Germinal center (tissue), 1 donor: ENCODE measurements at regions not wholly inside any gene's neighbourhood (a gene's known extent, or its start where the extent isn't known, plus 50 kb on each side); places are given as distances from the start of the nearest gene placed in this dataset.
"Not testable (repeated sequence)": the region's sequence is repeated elsewhere in the genome, so short reads cannot be mapped to it uniquely, and the experiment has no call there.

ENCODE experiments used
- DNase-seq: peaks from one replicate; pipeline ENCODE4 v3.0.0; 2012; ENCODE audit warnings: mixed read lengths, low spot score

DNA sequence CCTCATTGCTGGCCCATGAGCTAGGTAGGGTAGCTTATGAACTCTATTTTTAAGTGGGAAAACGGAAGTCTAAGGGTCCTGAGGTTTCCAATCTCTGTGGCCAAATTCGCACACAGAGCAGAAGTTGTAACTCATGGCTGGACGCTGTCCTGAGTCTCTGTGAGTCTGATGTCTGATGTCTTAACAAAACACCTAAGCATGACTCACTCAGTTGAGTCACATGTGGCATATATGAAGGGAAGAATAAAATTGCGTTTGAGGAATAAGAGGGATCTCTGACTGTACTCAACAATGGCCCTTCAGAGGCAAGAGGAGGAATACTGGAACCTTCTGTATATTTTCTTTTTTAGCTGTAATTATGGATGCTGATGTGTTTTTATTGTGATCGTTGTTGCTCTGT is 569.7 kb downstream of the RIT2 start:
- no peak for DNase-seq

DNA sequence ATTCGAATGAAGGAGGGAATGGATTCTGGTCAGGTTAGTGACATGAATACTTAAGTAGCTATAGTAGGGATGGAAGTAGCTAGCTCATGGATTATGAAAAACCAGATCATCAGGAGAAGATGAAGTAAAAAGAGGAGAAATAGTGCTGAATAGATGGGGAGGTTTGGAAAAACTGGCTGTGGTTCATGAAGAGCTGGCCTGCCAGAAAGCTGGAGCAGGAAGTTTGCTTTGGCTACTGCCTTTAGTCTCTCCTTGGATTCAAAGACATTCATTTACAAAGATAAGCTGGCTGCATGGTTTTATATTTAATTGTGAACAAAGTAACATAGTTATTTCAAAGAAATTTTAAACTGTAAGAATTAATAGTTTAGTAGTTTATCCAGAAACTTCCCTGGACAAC is 567.0 kb downstream of the RIT2 start:
- no peak for DNase-seq

DNA sequence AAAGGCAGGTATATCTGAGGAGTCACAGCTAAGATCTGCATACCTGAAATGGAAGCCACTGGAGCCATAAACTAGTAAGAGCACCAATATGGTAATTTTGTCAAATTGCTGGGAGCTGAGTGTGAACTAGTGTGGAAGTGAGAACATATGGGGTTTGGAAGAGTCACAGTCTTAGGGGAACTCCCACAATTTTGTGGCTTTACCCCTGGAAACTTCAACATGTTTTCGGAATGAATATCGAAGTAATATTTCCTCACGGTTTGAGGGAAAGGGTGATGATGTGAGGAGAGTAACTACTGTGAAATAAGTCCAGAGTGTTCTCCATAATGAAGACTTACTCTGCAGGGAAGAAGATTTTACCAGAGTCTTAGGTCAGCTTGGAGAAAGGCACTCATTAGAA is 565.9 kb downstream of the RIT2 start:
- no peak for DNase-seq

DNA sequence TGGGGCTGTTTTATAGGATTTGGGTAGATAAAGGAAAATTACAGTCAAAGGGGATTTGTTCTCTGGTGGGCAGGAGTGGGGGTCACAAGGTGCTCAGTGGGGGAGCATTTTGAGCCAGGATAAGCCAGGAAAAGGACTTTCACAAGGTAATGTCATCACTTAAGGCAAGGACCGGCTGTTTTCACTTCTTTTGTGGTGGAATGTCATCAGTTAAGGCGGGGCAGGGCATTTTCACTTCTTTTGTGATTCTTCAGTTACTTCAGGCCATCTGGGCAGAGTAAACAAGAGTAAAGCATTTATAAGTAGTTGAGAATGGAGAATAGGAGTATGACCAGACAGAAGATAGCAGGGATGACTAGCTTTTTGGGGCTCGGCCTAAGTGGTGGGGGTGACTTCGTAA is 562.9 kb downstream of the RIT2 start:
- DNase-seq, result not testable (repeated sequence)

DNA sequence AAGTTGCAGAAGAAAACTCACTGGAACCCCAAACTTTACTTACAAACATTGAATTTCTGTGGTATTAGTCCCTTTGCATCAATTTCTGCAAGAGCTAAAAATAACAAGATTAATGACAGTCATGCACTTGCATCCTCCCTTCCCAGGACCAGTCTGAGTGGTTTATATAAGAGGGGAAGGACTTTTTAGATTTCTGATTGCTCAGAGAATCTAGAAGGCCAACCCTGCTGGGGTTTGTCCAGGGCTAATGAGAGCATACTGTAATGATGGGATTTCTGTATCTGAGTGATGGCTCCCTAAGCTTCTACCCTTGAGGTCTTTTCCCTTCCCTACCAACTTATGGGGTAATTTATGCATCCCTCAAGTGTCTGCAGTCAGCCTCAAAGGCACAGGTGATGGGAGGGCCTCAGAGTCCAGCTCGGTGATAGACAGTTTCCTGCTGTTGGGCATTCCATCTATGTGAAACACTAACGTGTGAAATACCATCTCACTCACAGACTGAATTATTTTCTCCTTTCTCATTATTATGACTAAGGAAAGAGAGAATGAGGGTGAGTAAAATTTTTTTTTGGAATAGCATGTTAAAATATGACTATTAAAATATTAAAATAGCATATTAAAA is 556.3 kb downstream of the RIT2 start:
- DNase-seq, result no peak

DNA sequence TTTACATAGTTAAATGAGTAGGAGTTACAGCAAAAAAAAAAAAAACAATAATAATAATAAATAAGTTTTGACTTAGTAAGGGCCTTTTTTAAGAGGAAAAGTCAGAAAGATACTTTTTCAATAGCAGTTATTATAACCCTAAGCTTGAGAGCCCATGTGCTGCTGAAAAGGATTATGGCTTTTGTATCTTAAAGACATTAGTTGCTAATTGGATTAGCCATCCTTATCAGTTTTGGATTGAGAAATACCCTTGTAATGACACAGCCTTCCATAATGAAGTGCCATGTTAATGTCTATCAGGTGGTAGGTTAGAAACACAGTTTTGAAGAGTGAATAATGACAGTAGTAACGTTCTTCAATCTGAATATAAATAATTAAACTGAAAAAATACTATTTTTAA is 554.0 kb downstream of the RIT2 start:
- DNase-seq, result no peak

DNA sequence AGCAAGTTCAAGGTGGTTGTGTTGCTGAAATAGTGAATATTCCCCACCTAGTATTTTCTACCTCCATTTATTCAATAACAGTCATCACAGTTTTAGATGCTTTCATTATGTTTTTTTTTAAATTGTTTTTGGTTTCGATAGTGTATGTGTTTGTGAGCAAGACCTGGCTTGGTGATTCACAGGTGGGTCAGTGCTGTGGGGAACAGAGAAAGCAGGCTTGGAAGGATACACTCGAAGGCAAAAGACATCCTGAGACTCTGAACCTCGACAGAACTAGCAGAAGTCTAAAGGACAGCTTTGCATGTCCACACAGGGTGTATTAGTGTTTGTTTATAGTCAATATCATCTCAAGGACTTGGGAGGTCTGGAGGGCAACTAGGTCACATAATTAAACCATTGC is 551.5 kb downstream of the RIT2 start:
- no peak for DNase-seq

DNA sequence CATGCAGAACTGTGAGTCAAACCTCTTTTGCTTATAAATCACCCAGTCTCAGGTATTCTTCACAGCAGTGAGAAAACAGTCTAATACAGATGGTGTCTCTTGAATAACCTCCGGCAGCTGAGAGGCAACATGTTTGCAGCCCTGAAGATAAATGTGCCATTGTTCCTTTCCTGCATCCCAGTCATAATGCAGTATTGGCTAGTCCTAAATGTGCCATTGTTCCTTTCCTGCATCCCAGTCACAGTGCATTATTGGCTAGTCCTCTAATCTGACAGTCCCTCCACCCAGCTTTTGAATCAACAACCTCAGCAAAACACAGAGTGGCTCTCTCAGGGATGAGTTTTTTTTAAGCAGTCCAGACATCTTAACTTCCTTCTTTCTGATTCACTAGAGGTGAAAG is 550.7 kb downstream of the RIT2 start:
- DNase-seq, result no peak

DNA sequence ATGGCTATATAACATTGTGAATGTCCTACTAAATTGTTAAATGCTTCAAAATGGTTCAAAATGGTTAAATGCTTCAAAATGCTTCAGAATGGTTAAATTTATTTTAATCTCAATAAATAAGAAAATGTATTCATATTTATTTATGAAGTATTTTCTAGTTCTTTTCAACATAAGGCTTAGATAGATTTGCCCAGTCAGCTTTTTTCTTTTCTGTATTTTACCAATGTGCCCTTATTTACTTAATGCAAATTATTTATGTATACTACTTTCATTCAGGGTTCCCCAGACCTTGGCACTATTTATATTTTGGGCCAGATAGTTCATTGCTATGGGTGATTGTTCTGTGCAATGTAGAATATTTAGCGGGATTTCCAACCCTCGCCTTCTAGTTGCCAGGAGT is 546.7 kb downstream of the RIT2 start:
- DNase-seq, result no peak

DNA sequence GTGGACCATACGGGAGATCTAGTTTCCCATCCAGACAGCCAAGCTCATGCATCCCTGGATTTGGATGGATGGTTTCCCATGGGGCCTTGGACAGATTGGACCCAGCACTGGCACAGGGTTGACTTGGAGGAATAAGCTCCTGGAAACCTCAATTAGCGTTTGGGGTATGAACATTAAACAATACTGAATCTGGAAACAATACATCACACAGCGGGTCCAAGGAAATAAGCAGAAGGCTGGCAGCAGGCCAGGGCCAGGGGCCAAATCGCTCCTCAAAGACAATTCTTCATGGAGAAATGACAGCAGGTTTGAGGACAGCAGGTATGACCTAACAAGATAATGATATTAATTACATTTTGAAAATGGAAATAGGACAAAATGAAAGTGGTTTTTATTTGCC is 540.6 kb downstream of the RIT2 start:
- no peak for DNase-seq

DNA sequence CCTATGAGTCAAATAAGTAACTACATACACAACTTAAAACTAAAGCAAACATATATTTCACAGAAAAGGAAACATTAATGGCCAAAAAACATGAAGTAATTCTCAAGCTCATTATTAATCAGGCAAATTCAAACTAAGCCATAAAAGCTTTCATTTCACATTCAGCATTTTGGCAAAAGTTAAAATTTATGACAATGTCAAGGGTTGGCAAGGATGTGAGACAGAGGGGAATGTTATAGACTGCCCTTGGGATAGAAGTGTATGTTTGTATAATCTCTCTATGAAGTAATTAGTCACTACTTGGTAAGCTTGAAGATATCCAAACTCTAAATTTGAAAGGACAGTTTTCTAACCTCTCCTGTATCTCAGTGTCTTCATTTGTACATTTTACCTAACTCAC is 539.4 kb downstream of the RIT2 start:
- no peak for DNase-seq

DNA sequence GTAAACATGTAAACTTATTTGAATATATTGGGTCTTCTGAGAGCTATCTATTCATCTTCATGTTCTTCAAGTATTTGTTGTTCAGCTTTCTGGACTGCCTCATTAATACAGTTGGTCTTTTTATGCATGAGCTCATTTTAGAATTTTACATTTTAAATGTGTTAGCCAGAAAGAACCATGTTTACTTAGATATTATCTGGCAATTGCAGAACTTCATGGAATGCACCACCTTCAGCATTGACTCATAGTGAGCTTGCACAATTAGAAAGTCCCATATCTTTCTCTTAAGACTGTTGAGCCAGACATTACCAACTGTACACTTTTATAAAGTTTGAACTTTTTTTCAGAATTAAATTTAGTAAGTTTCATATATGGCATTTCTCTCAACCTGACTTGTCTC is 536.7 kb downstream of the RIT2 start:
- DNase-seq, result no peak

DNA sequence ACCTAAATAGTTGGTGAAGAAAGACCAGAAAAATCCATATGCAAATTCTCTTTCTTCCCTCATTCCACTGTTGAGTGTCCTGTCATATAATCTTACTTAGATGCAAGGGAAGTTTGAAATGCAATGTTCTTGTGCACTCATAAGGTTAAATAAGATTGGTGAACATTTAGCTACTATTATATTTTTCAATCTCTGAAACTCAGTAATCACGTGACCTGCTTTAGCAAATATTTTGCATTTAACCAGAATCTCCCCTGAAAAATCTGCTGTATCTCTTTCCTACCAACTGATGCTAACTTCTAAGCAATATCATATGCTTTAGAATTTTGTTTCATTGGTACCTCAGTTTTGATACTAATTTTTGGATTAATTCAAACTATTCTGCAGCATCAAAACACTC is 533.2 kb downstream of the RIT2 start:
- DNase-seq, result no peak

DNA sequence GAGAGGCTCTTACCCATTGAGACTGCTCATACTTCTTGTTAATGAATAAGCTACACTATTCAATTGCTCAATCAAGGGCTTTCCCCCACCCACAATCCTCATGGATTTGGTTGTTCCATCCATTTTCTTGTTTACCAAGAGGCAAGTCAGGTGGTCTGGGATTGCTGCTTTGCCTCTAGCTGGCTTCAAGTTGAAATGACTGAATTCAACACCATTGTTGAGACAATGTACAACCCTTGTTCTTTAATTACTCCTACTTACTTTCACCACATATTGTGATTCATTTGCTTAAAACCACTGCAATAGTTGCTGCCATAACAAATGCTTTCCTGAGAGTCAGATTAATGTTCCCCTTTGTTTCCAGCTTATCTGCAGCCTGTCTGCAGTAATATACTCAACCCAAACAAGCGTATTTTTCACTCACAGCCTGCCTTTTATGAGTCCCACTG is 532.2 kb downstream of the RIT2 start:
- no peak for DNase-seq

DNA sequence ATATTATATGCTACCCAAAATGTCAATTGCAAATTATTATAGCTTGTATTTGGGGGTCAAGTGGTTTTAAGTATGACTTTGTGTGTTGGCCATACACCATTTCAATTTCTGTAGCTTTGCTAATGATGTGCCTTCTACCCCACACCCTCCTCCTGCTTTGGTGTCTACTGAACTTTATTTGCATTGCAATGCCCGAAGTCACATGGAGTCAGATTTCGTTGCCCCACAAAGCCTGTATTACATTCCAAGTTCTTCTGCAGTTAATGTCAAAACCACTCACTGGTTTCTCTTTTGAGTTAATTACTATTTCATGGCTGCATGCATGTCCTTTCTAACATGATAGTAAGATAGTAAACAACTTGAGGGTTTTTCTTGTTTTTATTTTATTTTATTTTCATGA is 528.9 kb downstream of the RIT2 start:
- no peak for DNase-seq

DNA sequence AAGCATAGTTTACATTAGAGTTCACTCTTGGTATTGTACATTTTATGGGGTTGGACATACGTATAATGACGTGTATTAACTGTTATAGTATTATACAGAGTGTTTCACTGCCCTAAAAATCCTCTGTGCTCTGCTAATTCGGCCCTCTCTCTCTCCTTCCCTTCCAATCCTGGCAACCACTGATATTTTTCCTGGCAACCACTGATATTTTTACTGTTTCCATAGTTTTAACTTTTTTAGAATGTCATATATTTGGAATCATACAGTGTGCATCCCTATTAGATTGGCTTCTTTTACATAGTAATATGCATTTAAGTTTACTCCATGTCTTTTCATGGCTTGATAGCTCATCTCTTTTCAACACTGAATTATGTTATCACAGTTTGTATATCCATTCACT is 526.7 kb downstream of the RIT2 start:
- DNase-seq, result no peak

DNA sequence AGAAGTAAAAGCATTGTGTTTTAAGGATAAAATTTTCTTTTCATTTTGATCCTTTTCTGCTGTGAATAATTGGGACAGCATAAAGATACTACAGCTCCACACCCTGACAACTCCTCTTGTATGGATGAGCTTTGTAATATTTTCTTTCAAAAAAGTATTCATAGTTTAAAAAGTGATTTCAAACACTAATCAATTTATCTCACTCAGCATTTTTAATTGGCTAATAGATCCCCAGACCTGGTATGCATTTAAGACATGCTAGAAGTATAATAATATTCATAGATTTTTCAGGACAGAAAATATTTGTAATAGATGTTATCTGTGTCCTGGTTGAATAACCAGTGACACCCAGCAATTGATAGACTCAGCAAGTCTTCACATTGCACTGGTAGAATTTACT is 510.7 kb downstream of the RIT2 start:
- no peak for DNase-seq

DNA sequence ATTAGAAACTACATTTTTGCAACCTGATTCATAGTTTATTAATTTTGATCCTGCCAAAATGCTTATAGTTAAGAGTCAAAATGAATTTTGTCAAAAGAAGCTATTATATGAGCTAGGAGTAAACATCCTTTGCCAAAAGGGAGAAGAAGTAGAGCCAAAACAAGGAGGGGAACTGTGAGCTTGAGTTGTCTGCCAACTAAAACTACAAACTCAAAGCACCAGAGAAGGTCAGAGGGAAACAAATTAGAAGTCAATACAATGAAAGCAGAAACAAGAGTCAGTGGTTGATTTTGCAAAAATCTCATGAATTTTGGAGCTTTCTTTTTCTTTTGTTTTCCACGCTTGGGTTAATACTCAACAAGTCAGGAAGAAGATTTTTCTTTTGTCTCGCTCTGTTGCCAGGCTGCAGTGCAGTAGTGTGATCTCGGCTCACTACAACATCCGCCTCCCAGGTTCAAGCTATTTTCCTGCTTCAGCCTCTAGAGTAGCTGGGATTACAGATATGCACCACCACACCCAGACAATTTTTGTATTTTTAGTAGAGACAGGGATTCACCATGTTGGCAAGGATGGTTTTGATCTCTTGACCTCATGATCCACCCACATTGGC is 508.5 kb downstream of the RIT2 start:
- DNase-seq, result no peak

DNA sequence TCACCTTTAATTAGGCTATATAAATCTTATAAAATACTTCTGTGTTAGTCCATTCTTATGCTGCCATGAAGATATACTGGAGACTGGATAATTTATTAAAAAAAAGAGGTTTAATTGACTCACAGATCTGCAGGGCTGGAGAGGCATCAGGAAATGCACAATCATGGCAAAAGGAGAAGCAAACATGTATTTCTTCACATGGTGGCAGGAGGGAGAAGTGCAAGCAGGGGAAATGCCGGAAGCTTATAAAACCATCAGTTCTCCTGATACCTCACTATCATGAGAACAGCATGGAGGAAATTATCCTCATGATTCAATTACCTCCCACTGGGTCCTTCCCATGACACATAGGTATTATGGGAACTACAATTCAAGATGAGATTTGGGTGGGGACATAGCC is 504.4 kb downstream of the RIT2 start:
- no peak for DNase-seq

DNA sequence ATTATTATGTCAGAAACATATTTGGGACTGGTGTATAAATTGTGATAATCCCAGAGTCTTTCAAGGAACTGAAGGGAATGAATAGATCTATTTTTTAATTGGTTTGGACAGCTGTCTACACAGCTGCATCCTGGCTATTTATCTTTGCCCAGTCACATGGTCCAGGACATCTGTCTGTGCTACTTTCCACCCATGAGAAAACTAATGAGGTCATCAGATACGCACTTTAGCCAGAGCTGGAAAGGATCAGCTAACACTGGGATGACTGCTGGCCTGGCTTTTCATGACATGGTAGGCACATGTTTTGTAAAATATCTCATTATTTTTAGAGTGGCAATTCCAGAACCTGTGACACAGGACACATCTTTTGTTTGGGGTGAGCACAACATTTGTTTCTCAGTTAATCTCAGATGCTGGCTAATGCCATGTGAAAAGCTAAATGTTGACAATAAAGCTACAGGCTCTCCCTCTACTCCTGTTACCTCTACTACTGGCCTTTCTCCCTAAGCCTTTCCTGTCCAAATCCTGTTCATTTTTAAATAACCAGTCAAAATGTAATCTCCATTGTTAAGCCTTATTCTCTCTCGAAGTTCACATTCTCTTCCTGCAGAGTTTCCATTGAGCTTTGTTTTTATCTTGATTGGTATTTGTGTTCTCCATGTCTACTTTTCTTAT is 500.7 kb downstream of the RIT2 start:
- DNase-seq, result no peak

DNA sequence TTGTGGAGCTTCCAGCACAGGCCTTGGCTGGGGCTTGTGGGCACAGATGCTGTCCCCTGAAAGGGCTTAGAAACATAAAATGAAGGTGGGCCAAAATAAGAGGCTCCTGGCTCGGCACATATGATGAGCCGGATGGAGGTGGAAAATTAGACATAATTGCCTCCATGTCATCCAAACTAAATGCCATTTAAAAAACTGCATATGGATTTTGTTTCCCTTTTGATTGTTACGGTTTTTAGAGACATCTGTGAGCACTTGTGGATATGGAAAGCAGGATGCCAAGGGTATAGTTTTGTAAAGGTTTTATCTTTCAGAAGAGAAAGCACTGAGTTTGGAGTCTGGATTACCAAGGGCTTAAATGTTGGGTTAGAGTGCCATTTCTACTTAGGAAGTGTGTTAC is 498.3 kb downstream of the RIT2 start:
- DNase-seq, result no peak

DNA sequence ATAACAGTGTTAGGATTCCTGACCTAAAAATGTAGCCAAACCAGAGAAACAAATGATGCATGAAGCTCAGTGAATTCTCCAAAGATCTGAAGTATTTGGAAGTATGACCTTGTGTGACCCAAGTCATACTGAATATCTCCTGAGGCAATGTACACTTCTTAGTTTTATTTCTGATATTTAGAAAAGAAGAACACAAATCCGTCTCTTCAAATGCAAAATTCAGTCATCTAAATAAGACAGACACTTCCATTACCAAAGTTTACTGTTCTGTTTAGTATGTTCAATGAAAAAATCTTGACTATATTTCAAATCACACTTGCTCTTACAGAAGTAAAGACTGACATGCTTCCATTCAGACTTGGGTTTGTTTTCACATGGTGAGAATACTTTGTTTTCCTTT is 495.7 kb downstream of the RIT2 start:
- no peak for DNase-seq

DNA sequence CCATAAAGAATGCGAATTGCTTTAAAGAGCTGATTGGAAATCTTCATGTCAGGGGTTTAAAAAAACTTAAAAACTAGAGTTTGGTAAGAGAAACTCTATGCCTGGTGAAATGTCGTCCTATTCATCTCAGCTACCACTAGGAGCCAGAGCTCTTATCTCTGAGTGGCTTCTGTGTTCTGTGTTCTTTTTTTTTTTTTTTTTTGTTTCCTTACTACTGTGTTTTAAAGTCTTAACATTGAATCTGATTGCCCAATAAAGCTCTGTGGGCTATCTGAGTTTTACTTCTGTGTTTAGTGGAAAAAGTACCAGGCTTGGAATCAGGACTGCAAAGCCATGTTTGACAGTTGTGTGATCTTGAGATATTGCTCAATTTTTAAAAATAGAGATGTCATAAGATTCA is 494.8 kb downstream of the RIT2 start:
- no peak for DNase-seq

DNA sequence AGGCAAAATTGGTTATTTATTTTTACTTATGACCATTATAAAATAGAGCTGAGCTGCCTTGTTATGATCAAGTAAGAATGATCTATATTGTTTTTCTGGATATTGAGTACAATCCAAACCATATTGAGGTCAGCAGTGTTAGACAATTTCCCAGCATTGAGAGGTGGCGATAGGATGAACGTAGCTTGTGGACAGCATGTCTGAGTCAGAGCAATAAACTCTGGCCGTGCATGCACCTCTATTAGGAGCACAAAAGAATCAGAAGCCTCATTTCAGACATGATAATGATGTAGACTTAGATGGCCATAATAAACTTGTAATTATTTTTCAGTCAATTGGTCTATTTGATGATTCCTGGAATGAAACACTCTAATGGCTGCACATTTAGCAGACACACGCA is 491.6 kb downstream of the RIT2 start:
- no peak for DNase-seq
